Body of pancreas (tissue), 4 donors: ENCODE measurements at regions not wholly inside any gene's neighbourhood (a gene's known extent, or its start where the extent isn't known, plus 50 kb on each side); places are given as distances from the start of the nearest gene placed in this dataset.

Experiments used
- ATAC-seq: fragments of 150-250 bp; one replicate; pipeline ENCODE4 v1.9.1; 2016
- DNase-seq, 4 donors: peaks; one replicate each; pipeline ENCODE4 v3.0.0-alpha.2; 2019
- H3K27ac ChIP-seq, 4 donors: fragments of 200-600 bp; sonication (generic); 1 replicate in 3 of 4; 2 replicates in 1 of 4; pipeline versions ENCODE4 v1.5.1 to v1.6.1; 2016 to 2019; ENCODE audit warnings: mild to moderate bottlenecking in 1 of 4, mixed read lengths in 1 of 4, moderate library complexity in 1 of 4
- H3K27me3 ChIP-seq, 2 donors: fragments of 200-600 bp; sonication (generic); one replicate each; pipeline ENCODE4 v1.6.0; 2016; ENCODE audit warnings: mild to moderate bottlenecking in 1 of 2
- H3K36me3 ChIP-seq, 2 donors: fragments of 200-600 bp; sonication (generic); replicated peaks in 1 of 2; 2 replicates each; pipeline ENCODE4 v1.5.1; 2016; ENCODE audit warnings: low read depth in 2 of 2; ENCODE audit not compliant: insufficient read depth in 1 of 2
- H3K4me1 ChIP-seq: fragments of 200-600 bp; sonication (generic); one replicate; pipeline ENCODE4 v1.6.0; 2016
- H3K4me3 ChIP-seq, 2 donors: fragments of 200-600 bp; sonication (generic); 1 replicate in 1 of 2; 2 replicates in 1 of 2; pipeline ENCODE4 v1.5.1; 2016 to 2019
- H3K9me3 ChIP-seq, 3 donors: fragments of 200-600 bp; sonication (generic); 1 replicate in 2 of 3; 2 replicates in 1 of 3; pipeline ENCODE4 v1.5.1; 2016
- POLR2A ChIP-seq, 3 donors: fragments of 450-650 bp; IDR thresholded peaks; one replicate each; pipeline ENCODE4 v1.6.1; 2016; ENCODE audit warnings: antibody characterized with exemption in 3 of 3, mild to moderate bottlenecking in 2 of 3
- WGBS, 2 donors: methylation state at CpG; one replicate each; pipeline ENCODE4 v1.1.5; 2017; 5-methylcytosine and 5-hydroxymethylcytosine counted together
- intact Hi-C: fragments of 100-400 bp; cut with DNase I; formaldehyde crosslinking; loops from one replicate; pipeline ENCODE4 v1.15.1; 2023
- TF ChIP-seq, protein P1 (sequence below), 7 experiments: fragments of 450-650 bp in 4 of 7; fragments of 200-600 bp in 3 of 7; sonication (generic) in 3 of 7; IDR thresholded peaks; one replicate each; pipeline ENCODE4 v1.5.1; 2016 to 2019; ENCODE audit warnings: antibody characterized with exemption in 7 of 7

- no peak for TF ChIP-seq POLR2A (IDR thresholded peaks at IDR 0.05)
- TF ChIP-seq, protein P1, sequence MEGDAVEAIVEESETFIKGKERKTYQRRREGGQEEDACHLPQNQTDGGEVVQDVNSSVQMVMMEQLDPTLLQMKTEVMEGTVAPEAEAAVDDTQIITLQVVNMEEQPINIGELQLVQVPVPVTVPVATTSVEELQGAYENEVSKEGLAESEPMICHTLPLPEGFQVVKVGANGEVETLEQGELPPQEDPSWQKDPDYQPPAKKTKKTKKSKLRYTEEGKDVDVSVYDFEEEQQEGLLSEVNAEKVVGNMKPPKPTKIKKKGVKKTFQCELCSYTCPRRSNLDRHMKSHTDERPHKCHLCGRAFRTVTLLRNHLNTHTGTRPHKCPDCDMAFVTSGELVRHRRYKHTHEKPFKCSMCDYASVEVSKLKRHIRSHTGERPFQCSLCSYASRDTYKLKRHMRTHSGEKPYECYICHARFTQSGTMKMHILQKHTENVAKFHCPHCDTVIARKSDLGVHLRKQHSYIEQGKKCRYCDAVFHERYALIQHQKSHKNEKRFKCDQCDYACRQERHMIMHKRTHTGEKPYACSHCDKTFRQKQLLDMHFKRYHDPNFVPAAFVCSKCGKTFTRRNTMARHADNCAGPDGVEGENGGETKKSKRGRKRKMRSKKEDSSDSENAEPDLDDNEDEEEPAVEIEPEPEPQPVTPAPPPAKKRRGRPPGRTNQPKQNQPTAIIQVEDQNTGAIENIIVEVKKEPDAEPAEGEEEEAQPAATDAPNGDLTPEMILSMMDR (IDR thresholded peaks at IDR 0.05), result no peak
- intact Hi-C loops, result no loop called here
- no peaks in the 10 kb centered on the region for H3K4me1 ChIP-seq
- WGBS, 2 donors, result 62 to 93% methylated on average over 9 of the region's 9 CpGs
- no peaks in the 10 kb centered on the region for H3K27me3 ChIP-seq
- no peak overlapping the region for H3K4me3 ChIP-seq
- ATAC-seq, result no peak
- no peak overlapping the region for H3K27ac ChIP-seq
- no peak for DNase-seq
- H3K36me3 ChIP-seq, result no peaks in the 10 kb centered on the region
- H3K9me3 ChIP-seq, result no peaks in the 10 kb centered on the region
Measured at GRCh38 chr7:132733860-132734259, 157.6 kb upstream of the PLXNA4 start.

GRCh38 chr7:132732321-132732865, 156.1 kb upstream of the PLXNA4 start:
- TF ChIP-seq POLR2A (IDR thresholded peaks at IDR 0.05), result no peak
- TF ChIP-seq, protein P1 (IDR thresholded peaks at IDR 0.05), result no peak
- Histone ChIP-seq H3K27me3 (no peaks in the 10 kb centered on the region), H3K4me1 (no peaks in the 10 kb centered on the region), H3K9me3 (no peaks in the 10 kb centered on the region), H3K4me3 (no peak overlapping the region), H3K36me3 (no peaks in the 10 kb centered on the region), H3K27ac (no peak overlapping the region)
- ATAC-seq, result no peak
- 77 to 82% methylated on average over 8 of the region's 8 CpGs for WGBS, 2 donors
- intact Hi-C loops, result no loop called here
- DNase-seq, result no peak

DNA sequence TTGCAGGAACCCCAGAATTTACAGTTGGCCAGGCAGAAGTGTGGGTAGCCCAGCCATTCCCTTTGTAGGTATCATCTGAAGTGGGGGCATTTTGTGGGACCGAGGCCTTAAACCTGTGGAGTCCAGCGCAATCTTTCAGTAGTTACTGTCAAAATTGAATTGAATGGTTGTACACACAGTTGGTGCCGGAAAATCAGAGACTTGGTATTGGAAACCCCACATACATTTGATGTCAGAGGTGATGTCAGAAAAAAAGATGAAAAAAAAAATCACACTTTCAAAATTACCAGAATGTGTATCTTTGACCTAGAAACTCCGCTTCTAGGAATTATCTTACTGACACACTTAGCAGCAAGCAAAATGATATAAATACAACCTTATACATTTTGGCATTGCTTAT, 153.8 kb upstream of the PLXNA4 start:
- Histone ChIP-seq H3K27ac (no peak overlapping the region), H3K27me3 (no peaks in the 10 kb centered on the region), H3K4me3 (no peak overlapping the region), H3K9me3 (no peaks in the 10 kb centered on the region), H3K36me3 (no peaks in the 10 kb centered on the region), H3K4me1 (no peaks in the 10 kb centered on the region)
- DNase-seq (no peak), ATAC-seq (no peak)
- 93 to 98% methylated on average over 4 of the region's 4 CpGs for WGBS, 2 donors
- intact Hi-C loops, result no loop called here
- TF ChIP-seq, protein P1 (IDR thresholded peaks at IDR 0.05), result no peak
- TF ChIP-seq POLR2A (IDR thresholded peaks at IDR 0.05), result no peak

DNA sequence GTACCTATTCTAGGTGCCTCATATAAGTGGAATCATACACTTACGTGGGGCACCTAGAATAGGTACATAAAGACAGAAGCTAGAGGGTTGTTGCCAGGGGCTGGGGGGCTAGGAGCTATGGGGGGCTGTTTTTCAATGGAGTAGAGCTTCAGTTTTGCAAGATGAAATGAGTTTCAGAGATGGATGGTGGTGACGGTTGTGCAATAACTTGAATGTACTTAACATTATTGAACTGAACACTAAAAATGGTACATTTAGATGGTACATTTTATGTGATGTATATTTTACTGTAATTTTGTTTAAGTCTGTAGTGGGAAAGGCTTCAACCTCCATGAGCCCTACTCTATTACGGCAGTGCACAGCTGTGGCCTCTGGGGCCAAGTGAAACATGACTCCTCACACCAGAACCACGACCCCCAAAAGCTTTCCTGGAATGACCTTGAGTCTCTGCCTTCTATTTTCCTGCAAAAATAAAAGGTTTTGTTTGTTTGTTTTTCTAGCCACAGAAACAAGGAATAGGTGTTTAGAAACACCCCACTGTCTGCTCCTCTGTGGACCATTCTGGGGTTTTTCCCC, 147.3 kb upstream of the PLXNA4 start:
- H3K27ac ChIP-seq, result no peak overlapping the region
- no peaks in the 10 kb centered on the region for H3K27me3 ChIP-seq
- no peak overlapping the region for H3K4me3 ChIP-seq
- TF ChIP-seq, protein P1 (IDR thresholded peaks at IDR 0.05), result no peak
- no peak for TF ChIP-seq POLR2A (IDR thresholded peaks at IDR 0.05)
- H3K4me1 ChIP-seq, result no peaks in the 10 kb centered on the region
- ATAC-seq, result no peak
- no peak for DNase-seq
- no peaks in the 10 kb centered on the region for H3K9me3 ChIP-seq
- 63 to 77% methylated on average over 4 of the region's 4 CpGs for WGBS, 2 donors
- no peaks in the 10 kb centered on the region for H3K36me3 ChIP-seq
- intact Hi-C loops, result no loop called here

DNA sequence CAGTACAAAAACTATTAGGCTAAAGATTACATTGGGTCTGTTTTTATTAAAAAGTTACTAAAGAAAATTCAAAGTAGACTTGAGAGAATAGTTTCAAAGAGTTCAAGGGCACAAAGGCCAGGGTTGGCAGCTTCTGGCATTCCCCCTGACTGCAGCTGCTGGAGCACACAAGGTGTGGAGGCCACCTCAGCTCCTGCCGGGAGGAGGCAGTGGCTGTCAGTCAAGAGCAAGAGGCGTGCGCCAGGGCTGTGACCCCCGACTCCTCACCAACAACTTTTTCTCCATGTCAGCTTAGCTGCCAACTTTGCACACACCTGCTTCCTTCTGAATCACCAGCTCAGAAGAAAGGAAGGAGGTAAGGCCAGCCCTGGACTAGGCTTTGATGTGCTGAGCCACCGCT, 144.6 kb upstream of the PLXNA4 start:
- no peaks in the 10 kb centered on the region for H3K9me3 ChIP-seq
- no peak for DNase-seq
- no peak overlapping the region for H3K4me3 ChIP-seq
- TF ChIP-seq POLR2A (IDR thresholded peaks at IDR 0.05), result no peak
- TF ChIP-seq, protein P1 (IDR thresholded peaks at IDR 0.05), result no peak
- H3K27ac ChIP-seq, result no peak overlapping the region
- H3K27me3 ChIP-seq, result no peaks in the 10 kb centered on the region
- intact Hi-C loops, result no loop called here
- no peaks in the 10 kb centered on the region for H3K4me1 ChIP-seq
- 49 to 65% methylated on average over 5 of the region's 5 CpGs for WGBS, 2 donors
- no peaks in the 10 kb centered on the region for H3K36me3 ChIP-seq
- no peak for ATAC-seq
